ENCODE measurements at regions not wholly inside any gene's neighbourhood (a gene's known extent, or its start where the extent isn't known, plus 50 kb on each side); places are given as distances from the start of the nearest gene placed in this dataset.

DNA sequence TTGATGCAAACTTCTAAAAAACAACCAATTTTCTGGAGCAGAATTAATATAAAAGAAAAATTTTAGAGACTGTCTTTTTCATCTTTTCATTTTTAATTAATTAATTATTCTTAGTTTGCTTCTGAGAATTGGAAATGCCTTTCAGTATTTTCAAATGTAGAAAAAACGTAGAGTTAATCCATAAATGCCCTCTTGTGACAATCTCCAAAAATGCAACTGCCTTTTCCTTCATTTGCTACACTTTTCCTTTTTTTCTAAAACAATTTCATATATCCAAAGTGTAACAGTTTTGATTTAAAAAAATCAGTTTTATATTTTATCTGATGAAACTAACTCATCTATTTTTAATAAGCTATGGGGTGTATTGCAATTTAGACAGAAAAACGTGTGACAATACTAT is 409.3 kb downstream of the PRKD1 start:
- TF ChIP-seq, protein P1, sequence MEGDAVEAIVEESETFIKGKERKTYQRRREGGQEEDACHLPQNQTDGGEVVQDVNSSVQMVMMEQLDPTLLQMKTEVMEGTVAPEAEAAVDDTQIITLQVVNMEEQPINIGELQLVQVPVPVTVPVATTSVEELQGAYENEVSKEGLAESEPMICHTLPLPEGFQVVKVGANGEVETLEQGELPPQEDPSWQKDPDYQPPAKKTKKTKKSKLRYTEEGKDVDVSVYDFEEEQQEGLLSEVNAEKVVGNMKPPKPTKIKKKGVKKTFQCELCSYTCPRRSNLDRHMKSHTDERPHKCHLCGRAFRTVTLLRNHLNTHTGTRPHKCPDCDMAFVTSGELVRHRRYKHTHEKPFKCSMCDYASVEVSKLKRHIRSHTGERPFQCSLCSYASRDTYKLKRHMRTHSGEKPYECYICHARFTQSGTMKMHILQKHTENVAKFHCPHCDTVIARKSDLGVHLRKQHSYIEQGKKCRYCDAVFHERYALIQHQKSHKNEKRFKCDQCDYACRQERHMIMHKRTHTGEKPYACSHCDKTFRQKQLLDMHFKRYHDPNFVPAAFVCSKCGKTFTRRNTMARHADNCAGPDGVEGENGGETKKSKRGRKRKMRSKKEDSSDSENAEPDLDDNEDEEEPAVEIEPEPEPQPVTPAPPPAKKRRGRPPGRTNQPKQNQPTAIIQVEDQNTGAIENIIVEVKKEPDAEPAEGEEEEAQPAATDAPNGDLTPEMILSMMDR (conservative IDR thresholded peaks at IDR 0.05 in 1 of 2, IDR thresholded peaks at IDR 0.05 in 1 of 2; ENCODE audit: extremely low read depth in 1 of 2, insufficient read depth in 1 of 2, low read depth in 1 of 2, low read length in 2 of 2), result no peak
- no peak for TF ChIP-seq EZH2 (IDR thresholded peaks at IDR 0.05; ENCODE audit: borderline replicate concordance, low read length)
